ENCODE measurements at regions not wholly inside any gene's neighbourhood (a gene's known extent, or its start where the extent isn't known, plus 50 kb on each side); places are given as distances from the start of the nearest gene placed in this dataset.

- no peak for TF ChIP-seq CTCF (IDR thresholded peaks at IDR 0.05; ENCODE audit: insufficient read depth, low read depth, low read length, missing control alignments)
- DNase-seq (ENCODE audit: low read depth) = no peak
- H3K4me3 ChIP-seq (ENCODE audit: low read depth, low read length) = no peak overlapping the region
Observed at GRCh38 chr12:91853350-91854127, 292.1 kb downstream of the BTG1 start.

DNA sequence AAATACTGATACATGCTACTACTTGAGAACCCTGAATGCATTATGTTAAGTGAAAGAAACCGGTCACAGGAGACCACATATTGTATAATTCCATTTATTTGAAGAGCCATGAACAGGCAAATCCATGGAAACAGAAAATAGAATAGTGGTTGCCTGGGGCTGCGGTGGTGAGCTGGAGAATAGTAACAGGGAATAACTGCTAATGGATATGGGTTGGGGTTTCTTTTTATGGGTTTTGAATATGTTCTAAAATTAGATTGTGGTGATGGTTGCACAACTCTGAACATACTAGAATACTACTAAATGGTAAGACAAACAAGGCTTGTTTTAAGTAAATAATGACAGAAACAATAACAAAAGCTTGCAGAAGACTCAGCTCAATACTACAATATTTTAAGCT lies 293.0 kb downstream of the BTG1 start:
- no peak for DNase-seq (ENCODE audit: low read depth)
- TF ChIP-seq CTCF (IDR thresholded peaks at IDR 0.05; ENCODE audit: insufficient read depth, low read depth, low read length, missing control alignments) = no peak
- H3K4me3 ChIP-seq (ENCODE audit: low read depth, low read length) = no peak overlapping the region

- DNase-seq (ENCODE audit: low read depth) = no peak
- no peak for TF ChIP-seq CTCF (IDR thresholded peaks at IDR 0.05; ENCODE audit: insufficient read depth, low read depth, low read length, missing control alignments)
- H3K4me3 ChIP-seq (ENCODE audit: low read depth, low read length) = no peak overlapping the region
Observed at GRCh38 chr12:91851741-91852477, 293.7 kb downstream of the BTG1 start.

DNA sequence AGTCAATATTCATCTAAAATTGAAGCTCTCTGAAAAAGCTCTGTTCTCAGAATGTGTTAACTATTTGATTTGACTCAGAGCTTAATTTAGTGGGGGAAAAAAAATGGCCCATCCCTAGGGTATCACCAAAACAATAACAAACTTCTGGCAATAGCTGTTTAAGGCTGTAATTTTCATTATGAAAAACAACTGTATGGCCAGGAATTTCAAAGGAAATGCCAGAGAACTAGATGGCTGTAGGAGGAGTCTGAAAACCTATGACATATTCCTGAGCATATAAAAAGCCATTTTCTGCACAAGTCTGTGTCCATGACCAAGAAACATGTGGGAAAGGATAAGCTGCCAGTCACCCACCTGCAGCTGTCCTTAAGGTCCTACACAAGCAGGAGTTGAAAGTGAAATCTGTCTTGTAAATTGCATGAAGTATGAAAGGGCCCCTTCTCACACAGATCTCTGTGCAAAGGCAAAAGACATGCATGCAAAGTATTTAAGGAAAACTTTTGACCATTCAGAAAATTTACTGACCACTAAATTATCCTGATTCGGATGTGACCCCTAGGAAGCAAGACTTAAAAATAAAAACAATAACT lies 299.1 kb downstream of the BTG1 start:
- peak; percentile 29 for DNase-seq (ENCODE audit: low read depth)
- TF ChIP-seq CTCF (IDR thresholded peaks at IDR 0.05; ENCODE audit: insufficient read depth, low read depth, low read length, missing control alignments) = no peak
- no peak overlapping the region for H3K4me3 ChIP-seq (ENCODE audit: low read depth, low read length)

DNA sequence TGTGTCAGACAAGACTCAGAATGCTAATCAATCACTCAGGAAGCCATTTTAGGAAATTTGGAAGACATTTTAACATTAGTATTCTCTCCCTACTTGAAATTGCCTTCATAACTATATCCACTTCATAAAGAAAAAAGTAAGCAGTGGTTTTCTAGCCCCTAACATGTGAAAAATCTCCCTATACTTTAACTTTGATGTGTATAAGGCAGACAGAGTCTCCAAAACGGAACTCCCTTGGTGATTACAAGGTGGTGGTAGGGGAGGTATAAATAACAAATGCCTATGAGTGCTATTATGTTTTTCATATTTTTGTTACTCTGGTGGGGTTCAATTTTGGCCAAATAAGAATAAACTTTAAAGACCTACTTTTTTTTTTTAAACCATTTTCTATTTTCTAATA lies 300.3 kb downstream of the BTG1 start:
- no peak for TF ChIP-seq CTCF (IDR thresholded peaks at IDR 0.05; ENCODE audit: insufficient read depth, low read depth, low read length, missing control alignments)
- no peak overlapping the region for H3K4me3 ChIP-seq (ENCODE audit: low read depth, low read length)
- no peak for DNase-seq (ENCODE audit: low read depth)

DNA sequence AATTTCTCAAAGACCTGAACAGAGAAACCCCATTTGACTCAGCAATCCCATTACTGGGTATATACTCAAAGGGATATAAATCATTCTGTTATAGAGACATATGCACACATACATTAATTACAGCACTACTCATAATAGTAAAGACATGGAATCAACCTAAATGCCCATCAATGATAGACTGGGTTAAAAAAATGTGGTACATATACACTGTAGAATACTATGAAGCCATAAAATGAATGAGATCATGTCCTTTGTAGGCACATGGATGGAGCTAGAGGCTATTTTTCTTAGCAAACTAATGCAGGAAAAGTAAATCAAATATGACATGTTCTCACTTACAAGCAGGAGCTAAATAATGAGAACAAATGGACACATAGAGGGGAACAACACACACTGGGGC lies 303.8 kb downstream of the BTG1 start:
- no peak for TF ChIP-seq CTCF (IDR thresholded peaks at IDR 0.05; ENCODE audit: insufficient read depth, low read depth, low read length, missing control alignments)

More for the DNA sequence above, 303.8 kb downstream of the BTG1 start:
- no peak for DNase-seq (ENCODE audit: low read depth)
- H3K4me3 ChIP-seq (ENCODE audit: low read depth, low read length) = no peak overlapping the region
